Calu3 (cell line): ENCODE measurements at regions not wholly inside any gene's neighbourhood (a gene's known extent, or its start where the extent isn't known, plus 50 kb on each side); places are given as distances from the start of the nearest gene placed in this dataset.
"Not testable (repeated sequence)": the region's sequence is repeated elsewhere in the genome, so short reads cannot be mapped to it uniquely, and the experiment has no call there.

Experiments used
- BruUV-seq: library from RNA; stranded (reverse); fragments of 400-500 nt; replicated peaks from 2 replicates; lab custom pipeline; 2021; lab: Mats Ljungman, UMichigan
- CTCF ChIA-PET: fragments of 300-600 bp; sonication (Branson Sonifier 250); formaldehyde crosslinking; loops from one replicate; lab custom pipeline; 2022; ENCODE audit warnings: antibody characterized with exemption; lab: Charles Lee
- DNase-seq: peaks from one replicate; pipeline ENCODE4 v3.0.0; 2022
- H3K27ac Mint-ChIP-seq: one replicate; pipeline ENCODE4 v1.8.0; 2022; ENCODE audit warnings: mixed read lengths; ENCODE audit not compliant: unreplicated experiment
- H3K27me3 Mint-ChIP-seq: one replicate; pipeline ENCODE4 v1.8.0; 2022; ENCODE audit warnings: mixed read lengths; ENCODE audit not compliant: unreplicated experiment
- H3K36me3 Mint-ChIP-seq: one replicate; pipeline ENCODE4 v1.8.0; 2022; ENCODE audit warnings: mild to moderate bottlenecking, moderate library complexity, mixed read lengths; ENCODE audit not compliant: insufficient read depth, unreplicated experiment
- H3K4me1 Mint-ChIP-seq: one replicate; pipeline ENCODE4 v1.8.0; 2022; ENCODE audit warnings: mild to moderate bottlenecking, low read depth, mixed read lengths; ENCODE audit not compliant: unreplicated experiment
- H3K4me3 Mint-ChIP-seq: one replicate; pipeline ENCODE4 v1.8.0; 2022; ENCODE audit warnings: mild to moderate bottlenecking, low read depth, moderate library complexity, mixed read lengths; ENCODE audit not compliant: unreplicated experiment
- H3K9me3 Mint-ChIP-seq: one replicate; pipeline ENCODE4 v1.8.0; 2022; ENCODE audit warnings: low read depth, mixed read lengths; ENCODE audit not compliant: unreplicated experiment
- CTCF ChIP-seq: fragments of 200-600 bp; IDR thresholded peaks from one replicate; pipeline ENCODE4 v1.8.0; 2022; ENCODE audit warnings: antibody characterized with exemption; ENCODE audit not compliant: unreplicated experiment
- intact Hi-C: fragments of 100-400 bp; cut with micrococcal nuclease; formaldehyde crosslinking; loops from one replicate; pipeline ENCODE4 v1.10.0; 2022; ENCODE audit not compliant: unreplicated experiment

- TF ChIP-seq CTCF, result no peak
- Mint-ChIP-seq H3K9me3 (no peaks in the 10 kb centered on the region), H3K36me3 (no peaks in the 10 kb centered on the region), H3K27me3 (no peaks in the 10 kb centered on the region), H3K27ac (no peak overlapping the region), H3K4me1 (no peaks in the 10 kb centered on the region), H3K4me3 (no peak overlapping the region)
- intact Hi-C loops, result no loop called here
- no peak for DNase-seq
- CTCF ChIA-PET, result no interaction called here
- BruUV-seq, result no TSS peak
These were observed 252.5 kb upstream of the PGRMC2 start for GRCh38 chr4:128540122-128540521.

- CTCF ChIA-PET, result interaction anchor here (0.5 kb wide), 1 partner anchor 13 kb away, joined by 3 read pairs; no protein-coding TSS in a partner anchor
- TF ChIP-seq CTCF, result no peak
These were observed 250.7 kb upstream of the PGRMC2 start for GRCh38 chr4:128538111-128538882.

GRCh38 chr4:128536746-128537145 is 249.1 kb upstream of the PGRMC2 start:
- Mint-ChIP-seq H3K27me3 (no peaks in the 10 kb centered on the region), H3K27ac (no peak overlapping the region), H3K9me3 (no peaks in the 10 kb centered on the region), H3K36me3 (no peaks in the 10 kb centered on the region), H3K4me3 (no peak overlapping the region), H3K4me1 (no peaks in the 10 kb centered on the region)
- DNase-seq, result no peak
- no peak for TF ChIP-seq CTCF
- intact Hi-C loops, result no loop called here
- CTCF ChIA-PET, result no interaction called here
- BruUV-seq, result no TSS peak

More at GRCh38 chr4:128538111-128538882, 250.7 kb upstream of the PGRMC2 start:
- BruUV-seq, result no TSS peak
- H3K4me1 Mint-ChIP-seq, result no peaks in the 10 kb centered on the region
- no peaks in the 10 kb centered on the region for H3K27me3 Mint-ChIP-seq
- DNase-seq, result no peak
- H3K27ac Mint-ChIP-seq, result no peak overlapping the region
- H3K4me3 Mint-ChIP-seq, result no peak overlapping the region
- intact Hi-C loops, result no loop called here
- no peaks in the 10 kb centered on the region for H3K9me3 Mint-ChIP-seq
- H3K36me3 Mint-ChIP-seq, result no peaks in the 10 kb centered on the region

- CTCF ChIA-PET, result not testable (repeated sequence)
These were observed 247.9 kb upstream of the PGRMC2 start for GRCh38 chr4:128535510-128535909.

More at GRCh38 chr4:128535510-128535909, 247.9 kb upstream of the PGRMC2 start:
- H3K27me3 Mint-ChIP-seq, H3K4me3 Mint-ChIP-seq, DNase-seq, BruUV-seq, H3K36me3 Mint-ChIP-seq, intact Hi-C loops, H3K9me3 Mint-ChIP-seq, H3K4me1 Mint-ChIP-seq, H3K27ac Mint-ChIP-seq: not testable (repeated sequence)
